ENCODE measurements at regions not wholly inside any gene's neighbourhood (a gene's known extent, or its start where the extent isn't known, plus 50 kb on each side); places are given as distances from the start of the nearest gene placed in this dataset.

- TF ChIP-seq, protein P1, sequence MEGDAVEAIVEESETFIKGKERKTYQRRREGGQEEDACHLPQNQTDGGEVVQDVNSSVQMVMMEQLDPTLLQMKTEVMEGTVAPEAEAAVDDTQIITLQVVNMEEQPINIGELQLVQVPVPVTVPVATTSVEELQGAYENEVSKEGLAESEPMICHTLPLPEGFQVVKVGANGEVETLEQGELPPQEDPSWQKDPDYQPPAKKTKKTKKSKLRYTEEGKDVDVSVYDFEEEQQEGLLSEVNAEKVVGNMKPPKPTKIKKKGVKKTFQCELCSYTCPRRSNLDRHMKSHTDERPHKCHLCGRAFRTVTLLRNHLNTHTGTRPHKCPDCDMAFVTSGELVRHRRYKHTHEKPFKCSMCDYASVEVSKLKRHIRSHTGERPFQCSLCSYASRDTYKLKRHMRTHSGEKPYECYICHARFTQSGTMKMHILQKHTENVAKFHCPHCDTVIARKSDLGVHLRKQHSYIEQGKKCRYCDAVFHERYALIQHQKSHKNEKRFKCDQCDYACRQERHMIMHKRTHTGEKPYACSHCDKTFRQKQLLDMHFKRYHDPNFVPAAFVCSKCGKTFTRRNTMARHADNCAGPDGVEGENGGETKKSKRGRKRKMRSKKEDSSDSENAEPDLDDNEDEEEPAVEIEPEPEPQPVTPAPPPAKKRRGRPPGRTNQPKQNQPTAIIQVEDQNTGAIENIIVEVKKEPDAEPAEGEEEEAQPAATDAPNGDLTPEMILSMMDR (IDR thresholded peaks at IDR 0.05; ENCODE audit: unreplicated experiment): no peak
- H3K4me3 Mint-ChIP-seq (ENCODE audit: low read depth): no peak overlapping the region
- H3K36me3 Mint-ChIP-seq (ENCODE audit: insufficient read depth): no peaks in the 10 kb centered on the region
- H3K27ac Mint-ChIP-seq: no peak overlapping the region
- no peak for DNase-seq (ENCODE audit: low spot score, unreplicated experiment)
- H3K9me3 Mint-ChIP-seq (ENCODE audit: low read depth): no peaks in the 10 kb centered on the region
- peaks cover 35% of the 10 kb centered on the region for H3K4me1 Mint-ChIP-seq (ENCODE audit: low read depth)
- no peaks in the 10 kb centered on the region for H3K27me3 Mint-ChIP-seq
Measured at GRCh38 chr16:73143576-73144422, 95.9 kb upstream of the ZFHX3 start.

- H3K4me3 Mint-ChIP-seq (ENCODE audit: low read depth): no peak overlapping the region
- TF ChIP-seq, protein P1 (IDR thresholded peaks at IDR 0.05; ENCODE audit: unreplicated experiment): no peak
- no peaks in the 10 kb centered on the region for H3K27me3 Mint-ChIP-seq
- DNase-seq (ENCODE audit: low spot score, unreplicated experiment): no peak
- no peaks in the 10 kb centered on the region for H3K9me3 Mint-ChIP-seq (ENCODE audit: low read depth)
- peaks cover 35% of the 10 kb centered on the region for H3K4me1 Mint-ChIP-seq (ENCODE audit: low read depth)
- H3K36me3 Mint-ChIP-seq (ENCODE audit: insufficient read depth): no peaks in the 10 kb centered on the region
- no peak overlapping the region for H3K27ac Mint-ChIP-seq
Measured at GRCh38 chr16:73143002-73143401, 95.1 kb upstream of the ZFHX3 start.

DNA sequence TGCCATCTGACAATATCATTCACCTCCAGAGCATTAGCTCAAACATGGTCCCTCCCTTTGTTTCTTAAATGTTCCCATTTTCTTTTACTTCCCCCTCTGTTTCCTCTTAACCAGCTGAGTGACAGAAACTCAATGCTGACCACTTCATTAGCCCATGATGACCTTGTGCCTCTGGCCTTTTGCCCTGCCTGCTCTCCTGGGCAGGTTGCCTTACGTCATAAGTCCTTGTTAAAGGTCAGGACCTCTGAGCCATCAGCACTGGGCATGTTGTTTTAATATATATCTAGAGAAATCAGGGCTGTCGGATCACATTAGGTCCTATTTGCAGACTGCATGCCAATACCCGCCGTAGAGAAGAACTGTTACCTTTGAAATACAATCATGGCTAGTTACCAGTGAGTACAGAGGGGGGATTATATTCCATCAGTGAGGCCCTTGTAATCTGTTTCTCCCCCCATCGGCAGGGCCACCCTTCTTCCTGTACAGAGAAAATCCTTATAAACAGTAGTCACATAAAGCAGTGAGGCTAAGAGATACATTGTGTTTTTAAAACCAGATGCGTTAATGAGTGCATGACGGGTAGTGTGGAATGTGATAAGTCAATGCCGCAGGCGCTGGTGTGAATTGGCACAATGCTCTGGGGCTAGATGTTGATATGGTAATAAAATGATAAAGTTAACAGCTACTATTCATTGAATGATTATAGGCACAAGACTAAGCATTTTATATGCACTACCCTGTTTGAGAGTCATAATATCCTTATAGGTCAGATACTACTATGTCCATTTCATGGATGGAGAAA is 94.3 kb upstream of the ZFHX3 start:
- Mint-ChIP-seq H3K4me3 (ENCODE audit: low read depth) (no peak overlapping the region), H3K4me1 (ENCODE audit: low read depth) (peaks cover 35% of the 10 kb centered on the region), H3K36me3 (ENCODE audit: insufficient read depth) (no peaks in the 10 kb centered on the region), H3K27me3 (no peaks in the 10 kb centered on the region), H3K9me3 (ENCODE audit: low read depth) (no peaks in the 10 kb centered on the region), H3K27ac (no peak overlapping the region)
- TF ChIP-seq, protein P1 (IDR thresholded peaks at IDR 0.05; ENCODE audit: unreplicated experiment): no peak
- DNase-seq (ENCODE audit: low spot score, unreplicated experiment): no peak

GRCh38 chr16:73140929-73141328 is 93.0 kb upstream of the ZFHX3 start:
- TF ChIP-seq, protein P1 (IDR thresholded peaks at IDR 0.05; ENCODE audit: unreplicated experiment): no peak
- no peaks in the 10 kb centered on the region for H3K36me3 Mint-ChIP-seq (ENCODE audit: insufficient read depth)
- H3K4me1 Mint-ChIP-seq (ENCODE audit: low read depth): peaks cover 33% of the 10 kb centered on the region
- no peaks in the 10 kb centered on the region for H3K27me3 Mint-ChIP-seq
- H3K4me3 Mint-ChIP-seq (ENCODE audit: low read depth): no peak overlapping the region
- H3K9me3 Mint-ChIP-seq (ENCODE audit: low read depth): no peaks in the 10 kb centered on the region
- no peak for DNase-seq (ENCODE audit: low spot score, unreplicated experiment)
- peak overlapping the region; percentile 43 for H3K27ac Mint-ChIP-seq

GRCh38 chr16:73131156-73131862 is 83.4 kb upstream of the ZFHX3 start:
- TF ChIP-seq, protein P1 (IDR thresholded peaks at IDR 0.05; ENCODE audit: unreplicated experiment): no peak
- no peak for DNase-seq (ENCODE audit: low spot score, unreplicated experiment)
- no peaks in the 10 kb centered on the region for H3K36me3 Mint-ChIP-seq (ENCODE audit: insufficient read depth)
- H3K27ac Mint-ChIP-seq: no peak overlapping the region
- no peaks in the 10 kb centered on the region for H3K4me1 Mint-ChIP-seq (ENCODE audit: low read depth)
- peaks cover 30% of the 10 kb centered on the region for H3K27me3 Mint-ChIP-seq
- no peak overlapping the region for H3K4me3 Mint-ChIP-seq (ENCODE audit: low read depth)
- no peaks in the 10 kb centered on the region for H3K9me3 Mint-ChIP-seq (ENCODE audit: low read depth)
